IgD-negative memory B cell (primary cell): ENCODE measurements at regions not wholly inside any gene's neighbourhood (a gene's known extent, or its start where the extent isn't known, plus 50 kb on each side); places are given as distances from the start of the nearest gene placed in this dataset.
A peak's percentile ranks its signal among the peaks of the same experiment; 100 is the strongest.
"Not testable (repeated sequence)": the region's sequence is repeated elsewhere in the genome, so short reads cannot be mapped to it uniquely, and the experiment has no call there.

Experiments
- H3K27ac Mint-ChIP-seq, 3 donors: one replicate each; pipeline ENCODE4 v1.8.0; 2020 to 2022; ENCODE audit warnings: mild to moderate bottlenecking in 3 of 3, mixed read lengths in 3 of 3, moderate library complexity in 1 of 3
- H3K27me3 Mint-ChIP-seq: one replicate; pipeline ENCODE4 v1.8.0; 2021; ENCODE audit warnings: mixed read lengths
- H3K36me3 Mint-ChIP-seq: one replicate; pipeline ENCODE4 v1.8.0; 2020; ENCODE audit warnings: mild to moderate bottlenecking, mixed read lengths
- H3K4me1 Mint-ChIP-seq, 3 donors: one replicate each; pipeline ENCODE4 v1.8.0; 2020 to 2022; ENCODE audit warnings: mixed read lengths in 3 of 3, mild to moderate bottlenecking in 1 of 3
- H3K4me3 Mint-ChIP-seq, 4 donors: one replicate each; pipeline ENCODE4 v1.8.0; 2020 to 2022; ENCODE audit warnings: mild to moderate bottlenecking in 4 of 4, mixed read lengths in 4 of 4, moderate library complexity in 3 of 4
- H3K9me3 Mint-ChIP-seq, 3 donors: one replicate each; pipeline ENCODE4 v1.8.0; 2020 to 2021; ENCODE audit warnings: mixed read lengths in 3 of 3, mild to moderate bottlenecking in 1 of 3

DNA sequence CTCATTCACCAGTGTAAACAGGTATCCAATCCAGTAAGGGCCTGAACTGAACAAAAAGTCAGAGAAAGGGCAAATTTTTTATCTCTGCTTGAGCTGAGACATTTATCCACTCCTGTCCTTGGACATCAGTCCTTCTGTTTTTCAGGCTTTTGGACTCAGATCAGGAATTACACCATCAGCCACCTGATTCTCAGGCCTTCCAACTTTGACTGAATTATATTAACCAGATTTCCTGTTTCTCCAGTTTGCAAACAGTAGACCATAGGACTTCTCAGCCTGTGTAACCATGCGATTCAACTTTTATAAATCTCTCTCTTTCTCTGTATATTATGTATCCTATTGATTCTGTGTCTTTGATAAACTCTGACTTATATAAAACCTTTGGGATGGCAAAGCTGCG lies 289.3 kb upstream of the CDH2 start:
- Mint-ChIP-seq H3K36me3 (no peaks in the 10 kb centered on the region), H3K4me1 (no peaks in the 10 kb centered on the region), H3K27me3 (no peaks in the 10 kb centered on the region), H3K4me3 (no peak overlapping the region), H3K9me3 (peaks cover 0 to 19% (median 2%) of the 10 kb centered on the region in 3 donors), H3K27ac (no peak overlapping the region)

GRCh38 chr18:28459587-28459986 lies 282.7 kb upstream of the CDH2 start:
- no peak overlapping the region for H3K4me3 Mint-ChIP-seq
- H3K27me3 Mint-ChIP-seq, result no peaks in the 10 kb centered on the region
- H3K27ac Mint-ChIP-seq, result no peak overlapping the region
- no peaks in the 10 kb centered on the region for H3K36me3 Mint-ChIP-seq
- H3K9me3 Mint-ChIP-seq, result peaks cover 1 to 7% (median 3%) of the 10 kb centered on the region in 3 donors
- H3K4me1 Mint-ChIP-seq, result no peaks in the 10 kb centered on the region

DNA sequence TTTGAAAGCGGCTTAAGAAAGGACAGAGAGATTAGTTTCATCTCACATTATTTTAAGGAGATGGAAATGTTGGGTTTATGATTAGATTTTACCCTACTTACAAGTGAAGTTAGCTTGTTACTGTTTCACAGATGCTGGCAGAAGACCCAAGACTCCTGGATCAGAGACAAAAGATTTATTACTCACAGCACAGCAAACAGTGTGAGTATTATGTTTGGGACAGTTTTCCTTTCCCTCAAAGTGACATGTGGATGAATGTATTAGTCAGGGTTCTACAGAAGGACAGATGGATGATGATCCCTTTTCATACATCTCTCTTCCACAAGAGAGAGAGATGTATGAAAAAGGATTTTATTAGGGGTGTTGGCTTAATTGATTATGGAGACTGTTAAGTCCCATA lies 281.8 kb upstream of the CDH2 start:
- H3K4me1 Mint-ChIP-seq, result no peaks in the 10 kb centered on the region
- no peak overlapping the region for H3K4me3 Mint-ChIP-seq
- H3K9me3 Mint-ChIP-seq, result peaks cover 2 to 4% (median 3%) of the 10 kb centered on the region in 3 donors
- H3K27me3 Mint-ChIP-seq, result no peaks in the 10 kb centered on the region
- no peak overlapping the region for H3K27ac Mint-ChIP-seq
- H3K36me3 Mint-ChIP-seq, result no peaks in the 10 kb centered on the region

GRCh38 chr18:28457784-28458183 lies 280.9 kb upstream of the CDH2 start:
- H3K4me1 Mint-ChIP-seq, result no peaks in the 10 kb centered on the region
- H3K4me3 Mint-ChIP-seq, result no peak overlapping the region

DNA sequence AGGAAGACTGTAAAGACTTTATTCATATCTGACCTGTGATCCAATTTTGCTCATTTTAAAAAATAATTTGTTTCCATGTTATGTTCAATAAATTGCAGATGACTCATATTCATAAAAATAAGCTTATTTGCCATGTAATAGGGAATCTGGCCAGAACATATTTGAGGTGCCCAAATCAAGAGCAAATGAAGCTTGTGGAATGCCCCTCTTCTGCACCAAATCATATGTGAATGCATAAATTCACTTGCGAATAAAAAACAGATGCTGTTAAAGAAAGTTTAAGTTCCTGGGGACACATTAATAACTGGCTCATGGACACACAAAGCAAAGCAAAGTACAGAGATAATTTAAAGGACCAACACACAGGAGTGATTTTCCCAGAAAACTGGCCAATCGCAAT lies 279.0 kb upstream of the CDH2 start:
- Mint-ChIP-seq H3K27ac (no peak overlapping the region), H3K4me3 (no peak overlapping the region), H3K27me3 (no peaks in the 10 kb centered on the region)

More at GRCh38 chr18:28457784-28458183, 280.9 kb upstream of the CDH2 start:
- no peaks in the 10 kb centered on the region for H3K36me3 Mint-ChIP-seq
- H3K27ac Mint-ChIP-seq, result no peak overlapping the region
- H3K27me3 Mint-ChIP-seq, result no peaks in the 10 kb centered on the region
- H3K9me3 Mint-ChIP-seq, result peaks cover 3 to 4% (median 3%) of the 10 kb centered on the region in 3 donors

GRCh38 chr18:28439870-28440269 lies 262.9 kb upstream of the CDH2 start:
- Mint-ChIP-seq H3K4me3 (no peak overlapping the region), H3K9me3 (peaks cover 0 to 7% (median 7%) of the 10 kb centered on the region in 3 donors), H3K27me3 (no peaks in the 10 kb centered on the region), H3K36me3 (no peaks in the 10 kb centered on the region), H3K27ac (no peak overlapping the region), H3K4me1 (peaks cover 0 to 1% (median 0%) of the 10 kb centered on the region in 3 donors)

More for the DNA sequence above, 279.0 kb upstream of the CDH2 start:
- H3K36me3 Mint-ChIP-seq, result no peaks in the 10 kb centered on the region
- peaks cover 3 to 4% (median 3%) of the 10 kb centered on the region in 3 donors for H3K9me3 Mint-ChIP-seq
- H3K4me1 Mint-ChIP-seq, result no peaks in the 10 kb centered on the region

GRCh38 chr18:28438381-28438780 lies 261.5 kb upstream of the CDH2 start:
- Mint-ChIP-seq H3K9me3 (peaks cover 0 to 7% (median 6%) of the 10 kb centered on the region in 3 donors), H3K4me3 (no peak overlapping the region), H3K27ac (no peak overlapping the region), H3K36me3 (no peaks in the 10 kb centered on the region), H3K27me3 (no peaks in the 10 kb centered on the region), H3K4me1 (peaks cover 0 to 1% (median 0%) of the 10 kb centered on the region in 3 donors)

DNA sequence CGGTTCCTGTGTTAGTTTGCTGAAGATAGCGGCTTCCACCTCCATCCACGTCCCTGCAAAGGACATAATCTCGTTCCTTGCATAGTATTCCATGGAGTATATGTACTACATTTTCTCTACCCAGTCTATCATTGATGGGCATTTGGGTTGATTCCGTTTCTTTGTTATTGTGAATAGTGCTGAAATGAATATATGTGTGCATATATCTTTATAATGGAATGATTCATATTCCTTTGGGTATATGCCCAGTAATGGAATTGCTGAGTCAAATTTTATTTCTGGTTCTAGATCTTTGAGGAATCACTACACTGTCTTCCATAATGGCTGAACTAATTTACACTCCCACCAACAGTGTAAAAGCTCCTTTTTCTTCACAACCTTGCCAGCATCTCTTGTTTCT lies 255.4 kb upstream of the CDH2 start:
- H3K27me3 Mint-ChIP-seq, result no peaks in the 10 kb centered on the region
- peak overlapping the region in 1 of 4 donors; percentile 40 for H3K4me3 Mint-ChIP-seq
- no peaks in the 10 kb centered on the region for H3K36me3 Mint-ChIP-seq
- no peak overlapping the region for H3K27ac Mint-ChIP-seq
- peaks cover 0 to 4% (median 2%) of the 10 kb centered on the region in 3 donors for H3K9me3 Mint-ChIP-seq
- no peaks in the 10 kb centered on the region for H3K4me1 Mint-ChIP-seq

DNA sequence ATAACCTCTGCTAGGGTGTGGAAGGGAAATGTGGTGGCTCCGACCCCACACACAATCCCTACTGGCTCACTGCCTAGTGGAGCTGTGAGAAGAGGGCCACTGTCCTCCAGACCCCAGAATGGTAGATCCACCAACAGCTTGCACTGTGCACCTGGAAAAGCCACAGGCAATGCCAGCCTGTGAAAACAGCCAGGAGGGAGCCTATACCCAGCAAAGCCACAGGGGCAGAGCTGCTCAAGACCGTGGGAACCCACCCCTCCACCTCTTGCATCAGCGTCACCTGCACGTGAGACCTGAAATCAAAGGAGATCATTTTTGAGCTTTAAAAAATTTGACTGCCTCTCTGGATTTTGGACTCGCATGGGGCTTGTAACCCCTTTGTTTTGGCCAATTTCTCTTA lies 249.0 kb upstream of the CDH2 start:
- Mint-ChIP-seq H3K27me3 (no peaks in the 10 kb centered on the region), H3K4me1 (no peaks in the 10 kb centered on the region), H3K36me3 (no peaks in the 10 kb centered on the region), H3K27ac (no peak overlapping the region), H3K4me3 (no peak overlapping the region), H3K9me3 (peaks cover 5 to 6% (median 6%) of the 10 kb centered on the region in 3 donors)

- H3K27me3 Mint-ChIP-seq, result no peaks in the 10 kb centered on the region
- H3K36me3 Mint-ChIP-seq, result no peaks in the 10 kb centered on the region
- no peak overlapping the region for H3K4me3 Mint-ChIP-seq
- no peaks in the 10 kb centered on the region for H3K4me1 Mint-ChIP-seq
- no peak overlapping the region for H3K27ac Mint-ChIP-seq
- peaks cover 4 to 6% (median 5%) of the 10 kb centered on the region in 3 donors for H3K9me3 Mint-ChIP-seq
Observed at GRCh38 chr18:28422577-28422976, 245.6 kb upstream of the CDH2 start.

GRCh38 chr18:28421950-28422349 lies 245.0 kb upstream of the CDH2 start:
- not testable (repeated sequence) for H3K4me1 Mint-ChIP-seq, H3K4me3 Mint-ChIP-seq, H3K27ac Mint-ChIP-seq, H3K27me3 Mint-ChIP-seq, H3K9me3 Mint-ChIP-seq, H3K36me3 Mint-ChIP-seq

GRCh38 chr18:28412521-28412920 lies 235.6 kb upstream of the CDH2 start:
- Mint-ChIP-seq H3K4me3 (no peak overlapping the region), H3K27me3 (no peaks in the 10 kb centered on the region), H3K36me3 (no peaks in the 10 kb centered on the region), H3K9me3 (peaks cover 0 to 7% (median 4%) of the 10 kb centered on the region in 3 donors), H3K4me1 (no peaks in the 10 kb centered on the region), H3K27ac (no peak overlapping the region)

- no peak overlapping the region for H3K4me3 Mint-ChIP-seq
- no peaks in the 10 kb centered on the region for H3K27me3 Mint-ChIP-seq
- peaks cover 0 to 7% (median 4%) of the 10 kb centered on the region in 3 donors for H3K9me3 Mint-ChIP-seq
- no peaks in the 10 kb centered on the region for H3K4me1 Mint-ChIP-seq
- no peaks in the 10 kb centered on the region for H3K36me3 Mint-ChIP-seq
- no peak overlapping the region for H3K27ac Mint-ChIP-seq
Observed at GRCh38 chr18:28411806-28412205, 234.9 kb upstream of the CDH2 start.

- H3K4me3 Mint-ChIP-seq, result no peak overlapping the region
- no peak overlapping the region for H3K27ac Mint-ChIP-seq
- no peaks in the 10 kb centered on the region for H3K36me3 Mint-ChIP-seq
- H3K27me3 Mint-ChIP-seq, result no peaks in the 10 kb centered on the region
- H3K9me3 Mint-ChIP-seq, result peaks cover 0 to 3% (median 2%) of the 10 kb centered on the region in 3 donors
- no peaks in the 10 kb centered on the region for H3K4me1 Mint-ChIP-seq
Observed at GRCh38 chr18:28409811-28410210, 232.9 kb upstream of the CDH2 start.

GRCh38 chr18:28408528-28408927 lies 231.6 kb upstream of the CDH2 start:
- Mint-ChIP-seq H3K4me3 (no peak overlapping the region), H3K27me3 (no peaks in the 10 kb centered on the region), H3K4me1 (no peaks in the 10 kb centered on the region), H3K9me3 (peaks cover 0 to 4% (median 2%) of the 10 kb centered on the region in 3 donors), H3K27ac (no peak overlapping the region), H3K36me3 (no peaks in the 10 kb centered on the region)

DNA sequence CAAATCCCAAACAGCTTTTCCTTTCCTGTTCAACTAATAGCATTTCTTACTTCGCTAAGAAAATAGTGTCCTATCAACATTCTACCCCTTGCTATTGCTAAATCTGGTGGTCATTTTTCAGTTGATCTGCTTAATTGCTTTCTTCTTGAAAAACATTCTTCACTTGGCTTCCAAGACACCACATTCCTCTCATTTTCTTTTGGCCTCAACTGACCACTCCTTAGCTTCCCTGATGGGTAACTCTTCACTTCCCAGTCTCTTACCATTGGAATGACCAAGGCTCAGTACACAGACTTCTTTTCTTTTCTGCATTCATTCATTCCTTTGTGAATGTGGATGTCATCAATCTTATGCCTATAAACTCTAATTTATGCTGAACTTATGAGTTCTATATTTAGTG lies 230.8 kb upstream of the CDH2 start:
- Mint-ChIP-seq H3K27ac (no peak overlapping the region), H3K27me3 (no peaks in the 10 kb centered on the region), H3K9me3 (peaks cover 0 to 4% (median 2%) of the 10 kb centered on the region in 3 donors), H3K4me1 (no peaks in the 10 kb centered on the region), H3K36me3 (no peaks in the 10 kb centered on the region), H3K4me3 (no peak overlapping the region)

DNA sequence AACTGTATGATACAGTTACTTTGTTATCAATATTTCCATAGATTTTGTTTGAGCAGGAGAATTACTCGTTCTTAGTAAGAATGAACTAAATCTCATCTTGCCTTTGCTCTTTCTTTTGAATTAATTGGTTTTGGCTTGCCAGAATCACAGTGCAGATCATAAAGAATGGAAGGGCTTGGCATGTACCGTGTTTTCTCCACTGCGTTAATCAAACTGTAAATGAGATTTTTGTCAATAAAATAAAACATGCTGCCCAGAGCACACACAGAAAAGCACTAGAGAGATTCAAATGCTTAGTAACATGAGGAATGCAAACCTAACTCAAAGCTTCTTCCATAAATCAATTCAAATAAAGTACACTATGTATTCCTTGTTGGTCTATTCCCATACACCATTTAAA lies 229.6 kb upstream of the CDH2 start:
- Mint-ChIP-seq H3K27ac (no peak overlapping the region), H3K36me3 (no peaks in the 10 kb centered on the region), H3K4me1 (no peaks in the 10 kb centered on the region), H3K9me3 (peaks cover 3 to 14% (median 5%) of the 10 kb centered on the region in 3 donors), H3K27me3 (no peaks in the 10 kb centered on the region), H3K4me3 (no peak overlapping the region)
